Esophagus squamous epithelium (tissue), 4 donors: ENCODE measurements at regions not wholly inside any gene's neighbourhood (a gene's known extent, or its start where the extent isn't known, plus 50 kb on each side); places are given as distances from the start of the nearest gene placed in this dataset.

Experiments used
- CTCF ChIP-seq, 6 experiments: fragments of 450-650 bp in 4 of 6; fragments of 200-600 bp in 2 of 6; sonication (generic) in 2 of 6; IDR thresholded peaks; one replicate each; pipeline ENCODE4 v1.5.1; 2016 to 2019; ENCODE audit warnings: antibody characterized with exemption in 6 of 6, mild to moderate bottlenecking in 4 of 6, moderate library complexity in 4 of 6
- POLR2A ChIP-seq, 4 donors: fragments of 450-650 bp; IDR thresholded peaks; one replicate each; pipeline ENCODE4 v1.6.1; 2017; ENCODE audit warnings: antibody characterized with exemption in 4 of 4, mild to moderate bottlenecking in 4 of 4, moderate library complexity in 3 of 4

- TF ChIP-seq CTCF (IDR thresholded peaks at IDR 0.05) (no peak), POLR2A (IDR thresholded peaks at IDR 0.05) (no peak)
Observed at GRCh38 chr4:107500551-107500950, 219.5 kb downstream of the PAPSS1 start.
